Fibroblast of mammary gland (primary cell): ENCODE measurements at regions not wholly inside any gene's neighbourhood (a gene's known extent, or its start where the extent isn't known, plus 50 kb on each side); places are given as distances from the start of the nearest gene placed in this dataset.
"Not testable (repeated sequence)": the region's sequence is repeated elsewhere in the genome, so short reads cannot be mapped to it uniquely, and the experiment has no call there.

Experiments
- DNase-seq: peaks from one replicate; pipeline ENCODE4 v3.0.0-alpha.2; 2010; ENCODE audit warnings: low read depth
- H3K4me3 ChIP-seq: 2 replicates; pipeline ENCODE4 v1.5.1; 2011; ENCODE audit warnings: low read depth, mild to moderate bottlenecking, low read length, moderate library complexity; ENCODE audit not compliant: control insufficient read depth
- TF ChIP-seq, protein P1 (sequence below): conservative IDR thresholded peaks from 2 replicates; pipeline ENCODE4 v1.5.1; 2011; ENCODE audit warnings: low read depth, low read length, inconsistent platforms; ENCODE audit not compliant: control insufficient read depth, insufficient read depth

DNA sequence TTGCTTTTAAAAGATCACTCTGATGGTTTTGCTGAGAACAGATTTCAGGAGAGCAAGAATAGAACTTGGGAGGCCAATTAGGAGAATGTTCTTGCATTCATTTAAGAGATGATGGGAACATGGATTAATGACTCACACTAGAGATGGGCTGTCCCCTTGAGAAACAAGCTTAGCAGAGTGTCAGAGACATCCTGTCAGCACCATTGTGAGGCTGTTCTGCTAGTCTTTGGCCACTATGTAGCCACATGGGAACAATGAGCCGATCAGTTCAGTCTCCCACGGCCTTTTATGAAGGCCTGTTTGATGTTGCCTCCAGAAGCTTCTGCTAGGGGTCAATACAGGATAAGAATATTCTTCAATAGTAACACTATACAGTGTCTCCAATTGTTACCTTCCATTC lies 113.0 kb upstream of the EYA4 start:
- TF ChIP-seq, protein P1, sequence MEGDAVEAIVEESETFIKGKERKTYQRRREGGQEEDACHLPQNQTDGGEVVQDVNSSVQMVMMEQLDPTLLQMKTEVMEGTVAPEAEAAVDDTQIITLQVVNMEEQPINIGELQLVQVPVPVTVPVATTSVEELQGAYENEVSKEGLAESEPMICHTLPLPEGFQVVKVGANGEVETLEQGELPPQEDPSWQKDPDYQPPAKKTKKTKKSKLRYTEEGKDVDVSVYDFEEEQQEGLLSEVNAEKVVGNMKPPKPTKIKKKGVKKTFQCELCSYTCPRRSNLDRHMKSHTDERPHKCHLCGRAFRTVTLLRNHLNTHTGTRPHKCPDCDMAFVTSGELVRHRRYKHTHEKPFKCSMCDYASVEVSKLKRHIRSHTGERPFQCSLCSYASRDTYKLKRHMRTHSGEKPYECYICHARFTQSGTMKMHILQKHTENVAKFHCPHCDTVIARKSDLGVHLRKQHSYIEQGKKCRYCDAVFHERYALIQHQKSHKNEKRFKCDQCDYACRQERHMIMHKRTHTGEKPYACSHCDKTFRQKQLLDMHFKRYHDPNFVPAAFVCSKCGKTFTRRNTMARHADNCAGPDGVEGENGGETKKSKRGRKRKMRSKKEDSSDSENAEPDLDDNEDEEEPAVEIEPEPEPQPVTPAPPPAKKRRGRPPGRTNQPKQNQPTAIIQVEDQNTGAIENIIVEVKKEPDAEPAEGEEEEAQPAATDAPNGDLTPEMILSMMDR, result no peak
- no peak overlapping the region for H3K4me3 ChIP-seq
- peak; percentile 74 for DNase-seq

DNA sequence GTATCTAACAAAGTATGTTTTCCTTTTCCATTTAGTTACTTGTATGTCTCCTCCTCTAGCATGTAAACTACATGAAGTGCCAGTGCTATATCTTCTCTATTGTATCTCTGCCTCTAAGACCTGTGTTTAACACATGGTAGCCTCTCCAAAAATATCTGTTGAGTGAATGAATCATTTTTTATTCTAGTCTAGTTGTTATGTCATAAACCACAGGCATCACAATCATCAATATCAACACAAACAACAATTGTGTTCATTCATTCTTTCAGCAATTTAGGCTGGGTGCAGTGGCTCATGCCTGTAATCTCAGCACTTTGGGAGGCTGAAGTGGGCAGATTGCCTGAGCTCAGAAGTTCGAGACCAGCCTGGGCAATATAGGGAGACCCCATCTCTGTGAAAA lies 111.6 kb upstream of the EYA4 start:
- no peak for DNase-seq
- TF ChIP-seq, protein P1, result no peak

DNA sequence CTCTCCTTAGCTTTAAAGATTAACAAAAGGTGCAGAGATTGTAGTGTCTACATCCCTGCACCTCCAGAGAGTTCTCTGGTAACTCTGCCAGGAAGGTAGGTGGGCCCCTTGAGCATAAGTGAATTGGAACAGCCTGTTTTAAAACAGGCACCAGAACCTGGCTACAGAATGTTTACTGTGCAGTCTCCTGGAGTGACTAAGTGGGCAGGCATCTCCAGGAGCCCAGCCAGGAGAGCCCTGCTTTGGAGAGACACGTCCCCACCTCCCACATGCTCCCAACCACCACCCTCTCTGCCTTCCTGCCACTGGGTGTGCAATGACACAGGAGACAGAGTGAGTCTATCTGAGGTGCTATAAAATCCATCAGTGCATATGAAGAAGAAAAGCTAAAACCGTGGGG lies 110.3 kb upstream of the EYA4 start:
- TF ChIP-seq, protein P1, result no peak
- no peak overlapping the region for H3K4me3 ChIP-seq

More for the DNA sequence above, 111.6 kb upstream of the EYA4 start:
- H3K4me3 ChIP-seq, result no peak overlapping the region

DNA sequence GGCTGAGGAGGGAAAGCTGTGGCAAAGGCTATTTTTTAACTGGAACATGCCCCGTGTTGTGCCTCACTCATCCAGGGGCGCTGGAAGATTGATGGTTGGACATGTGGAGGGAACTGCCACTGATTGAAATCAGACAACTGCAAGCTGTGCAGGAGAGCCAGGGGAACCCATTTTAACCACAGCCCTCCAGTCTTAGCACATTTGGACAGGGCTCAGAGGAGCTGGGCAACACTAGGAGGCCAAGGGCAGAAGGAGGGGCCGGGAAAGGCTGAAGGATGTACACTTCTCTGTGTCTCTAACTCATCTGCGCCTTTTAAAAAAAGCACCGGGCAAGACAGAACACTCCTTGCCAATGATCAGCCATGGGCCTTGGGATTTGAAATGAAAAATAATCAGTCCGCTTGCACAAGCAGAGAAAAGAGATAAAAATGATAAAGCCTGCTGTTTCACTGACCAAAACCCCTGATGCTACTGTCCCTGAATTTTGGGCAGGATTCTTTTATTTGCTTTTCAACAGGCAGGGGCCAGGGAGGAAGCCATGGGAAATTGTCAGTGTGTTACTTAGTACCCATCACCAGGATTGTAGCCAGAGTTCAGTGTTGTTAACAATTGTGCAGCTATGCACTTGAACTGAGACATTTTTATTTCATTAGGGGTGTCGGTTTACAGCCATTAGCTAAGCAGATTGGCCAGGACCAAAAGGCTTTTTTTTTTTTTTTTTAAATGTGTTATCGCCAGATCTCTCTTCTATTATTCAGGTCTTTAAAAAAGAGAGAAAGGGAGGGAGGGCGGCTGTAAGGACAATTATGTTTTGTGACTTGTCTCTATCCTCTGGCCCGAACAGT lies 109.3 kb upstream of the EYA4 start:
- DNase-seq, result no peak
- TF ChIP-seq, protein P1, result no peak
- H3K4me3 ChIP-seq, result no peak overlapping the region

More for the DNA sequence above, 110.3 kb upstream of the EYA4 start:
- DNase-seq, result peak; percentile 10

DNA sequence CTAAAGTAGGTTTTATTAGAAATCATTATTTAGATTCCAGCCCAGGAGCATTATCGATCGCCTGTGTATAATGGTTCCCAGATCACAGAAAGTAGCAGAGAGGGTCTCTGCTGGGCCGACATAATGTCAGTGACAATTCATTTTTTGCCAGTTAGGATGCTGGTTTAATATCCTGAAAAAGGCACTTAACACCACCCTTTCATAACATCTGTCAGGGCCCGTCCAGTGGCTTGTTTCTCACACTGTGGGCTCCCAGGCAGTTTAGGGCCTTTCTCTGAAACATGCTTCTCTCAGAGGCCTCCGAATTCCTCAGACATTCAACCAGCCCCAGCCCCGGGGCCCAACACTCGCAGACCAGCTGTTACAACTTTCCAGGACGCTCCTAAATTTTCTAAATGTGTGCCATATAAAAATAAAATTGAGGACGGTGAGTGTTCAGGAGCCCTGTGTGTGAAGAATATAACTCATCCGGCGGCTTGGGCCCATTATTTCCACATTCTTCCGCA lies 108.6 kb upstream of the EYA4 start:
- TF ChIP-seq, protein P1, result no peak
- H3K4me3 ChIP-seq, result no peak overlapping the region
- DNase-seq, result no peak

DNA sequence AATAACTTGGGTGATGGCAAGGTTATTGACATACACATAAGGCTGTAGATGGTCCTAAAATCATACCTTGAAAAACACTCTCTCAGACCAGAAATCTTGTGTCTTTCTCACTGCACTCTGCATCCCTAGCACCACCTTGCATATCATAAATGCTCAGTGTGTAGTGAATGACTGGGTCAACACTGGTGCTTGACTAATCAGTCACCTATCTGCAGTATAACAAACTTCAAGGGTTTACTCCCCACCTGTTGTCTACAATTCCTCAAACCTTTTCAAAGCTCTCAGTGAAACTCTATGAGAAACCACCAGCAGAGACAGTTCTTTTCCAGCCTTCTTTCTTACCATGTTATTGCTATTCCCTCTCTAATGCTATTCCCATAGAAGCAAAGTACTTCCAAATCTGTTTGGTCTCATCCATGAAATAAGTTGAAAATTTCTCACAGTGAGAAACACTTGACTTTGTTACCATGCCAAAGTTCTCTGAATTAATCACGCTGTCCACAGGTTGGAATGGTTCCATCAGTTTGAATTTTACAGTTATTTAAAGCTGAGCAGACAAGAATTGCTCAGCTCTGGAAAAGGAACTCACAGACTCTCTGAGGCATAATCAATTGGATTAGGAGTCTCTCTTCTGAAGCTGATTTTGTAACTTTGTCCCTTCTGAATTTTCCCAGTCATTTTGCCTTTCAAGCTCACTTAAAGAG lies 104.8 kb upstream of the EYA4 start:
- no peak for DNase-seq
- no peak overlapping the region for H3K4me3 ChIP-seq
- TF ChIP-seq, protein P1, result no peak

DNA sequence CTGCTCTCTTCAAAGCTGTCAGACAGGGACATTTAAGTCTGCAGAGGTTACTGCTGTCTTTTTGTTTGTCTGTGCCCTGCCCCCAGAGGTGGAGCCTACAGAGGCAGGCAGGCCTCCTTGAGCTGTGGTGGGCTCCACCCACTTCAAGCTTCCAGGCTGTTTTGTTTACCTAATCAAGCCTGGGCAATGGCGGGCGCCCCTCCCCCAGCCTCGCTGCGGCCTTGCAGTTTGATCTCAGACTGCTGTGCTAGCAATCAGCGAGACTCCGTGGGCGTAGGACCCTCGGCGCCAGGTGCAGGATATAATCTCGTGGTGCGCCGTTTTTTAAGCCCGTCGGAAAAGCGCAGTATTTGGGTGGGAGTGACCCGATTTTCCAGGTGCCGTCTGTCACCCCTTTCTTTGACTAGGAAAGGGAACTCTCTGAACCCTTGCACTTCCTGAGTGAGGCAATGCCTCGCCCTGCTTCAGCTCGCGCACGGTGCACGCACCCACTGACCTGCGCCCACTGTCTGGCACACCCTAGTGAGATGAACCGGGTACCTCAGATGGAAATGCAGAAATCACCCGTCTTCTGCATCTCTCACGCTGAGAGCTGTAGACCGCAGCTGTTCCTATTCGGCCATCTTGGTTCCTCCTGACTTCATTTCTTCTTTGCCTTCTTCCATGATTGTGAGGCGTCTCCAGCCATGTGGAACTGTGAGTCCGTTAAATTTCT lies 93.5 kb upstream of the EYA4 start:
- DNase-seq, H3K4me3 ChIP-seq: not testable (repeated sequence)
